GM19324 (cell line): ENCODE measurements at regions not wholly inside any gene's neighbourhood (a gene's known extent, or its start where the extent isn't known, plus 50 kb on each side); places are given as distances from the start of the nearest gene placed in this dataset.
"Not testable (repeated sequence)": the region's sequence is repeated elsewhere in the genome, so short reads cannot be mapped to it uniquely, and the experiment has no call there.

ENCODE experiments used
- ATAC-seq: cut with Tn5 transposase; IDR thresholded peaks from one replicate; pipeline ENCODE4 v1.9.1; 2021; ENCODE audit warnings: mild to moderate bottlenecking, moderate library complexity; ENCODE audit not compliant: unreplicated experiment, low FRiP score

DNA sequence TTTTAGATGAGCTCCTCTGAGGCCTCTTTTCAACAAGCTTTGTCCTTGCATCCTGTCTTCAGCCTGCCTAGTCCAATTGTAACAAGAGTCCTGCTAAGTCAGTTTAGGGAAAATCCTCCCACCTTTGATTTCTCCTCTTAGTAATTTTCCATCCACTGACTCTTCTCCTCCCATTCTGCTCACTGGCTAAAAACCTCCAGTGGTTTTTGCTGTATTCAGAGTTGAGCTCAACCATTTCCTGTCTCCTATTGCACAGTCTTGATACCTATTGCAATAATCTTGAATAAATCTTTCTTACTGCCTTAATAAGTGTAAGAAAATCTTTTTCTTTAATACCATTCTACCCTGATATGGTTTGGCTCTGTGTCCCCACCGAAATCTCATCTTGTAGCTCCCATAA lies 117.8 kb upstream of the ENPP6 start:
- no peak for ATAC-seq

GRCh38 chr4:184333446-184333845 lies 115.8 kb upstream of the ENPP6 start:
- ATAC-seq: not testable (repeated sequence)

DNA sequence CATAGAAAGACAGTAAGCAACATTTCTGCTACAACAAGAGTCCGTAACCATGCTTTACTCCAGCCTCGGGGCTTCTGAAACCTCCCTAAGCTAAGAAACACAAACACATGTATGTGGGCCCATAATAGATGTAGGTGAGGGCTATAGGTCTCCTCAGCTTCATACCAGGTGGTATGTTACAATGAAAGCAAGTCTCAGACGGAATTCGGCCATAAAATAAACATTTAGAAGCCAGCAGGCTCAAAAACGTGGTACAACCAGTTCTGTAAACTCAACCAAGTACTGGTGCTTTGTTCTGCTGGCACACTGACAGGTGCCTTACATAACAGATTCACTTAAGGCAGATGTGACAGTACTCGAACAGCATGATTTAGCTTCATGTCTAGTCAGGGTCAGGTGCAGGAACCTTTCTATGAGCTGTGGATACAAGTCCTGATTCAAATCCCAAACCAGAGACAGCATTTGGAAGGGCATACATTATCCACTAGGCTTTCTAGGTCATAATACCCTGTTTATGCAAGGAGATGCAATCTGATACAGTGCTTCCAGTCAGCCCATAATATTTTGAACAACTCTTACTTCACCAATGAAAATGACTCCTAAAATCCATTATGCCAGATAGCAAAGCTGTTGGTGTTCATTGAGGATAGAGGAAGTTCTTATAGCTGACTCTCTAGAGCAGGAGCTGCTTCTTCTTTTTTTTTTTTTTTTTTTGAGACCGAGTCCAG lies 113.8 kb upstream of the ENPP6 start:
- no peak for ATAC-seq

GRCh38 chr4:184330517-184331094 lies 112.9 kb upstream of the ENPP6 start:
- ATAC-seq: not testable (repeated sequence)

DNA sequence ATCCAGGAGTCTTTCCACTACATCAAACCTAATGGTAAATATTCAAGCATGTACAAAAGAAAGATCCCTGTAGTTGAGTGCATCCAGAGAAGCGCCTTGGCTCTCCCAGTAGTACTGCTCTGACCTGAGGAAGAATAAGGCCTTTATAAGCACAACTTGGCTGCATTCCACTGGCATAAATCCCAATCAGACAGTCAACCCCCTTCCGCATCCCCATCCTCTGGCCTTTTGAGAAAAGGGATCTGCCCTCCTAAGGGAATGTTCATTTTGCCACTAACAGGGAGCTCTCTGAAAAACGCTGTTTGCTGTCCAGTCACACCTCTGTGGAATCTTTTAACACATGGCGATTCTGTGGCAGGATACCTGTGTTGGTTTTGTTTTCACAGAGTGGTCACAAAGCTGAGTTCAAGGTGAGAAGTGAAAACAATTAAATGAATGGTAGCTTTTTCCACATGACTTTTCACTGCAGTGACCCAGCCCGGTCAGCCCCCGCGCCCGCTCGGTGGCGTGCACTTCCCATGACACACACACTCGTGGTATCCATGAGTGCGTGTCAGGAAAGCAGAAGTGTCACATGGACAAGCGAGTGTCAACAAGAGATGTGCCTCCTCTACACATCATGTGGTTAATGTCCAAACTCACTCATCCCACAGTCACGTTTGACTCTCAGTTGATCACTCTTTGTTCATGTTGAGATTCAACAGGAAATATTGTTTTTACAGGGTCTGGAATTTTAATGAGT lies 112.2 kb upstream of the ENPP6 start:
- peak; percentile 60 for ATAC-seq

DNA sequence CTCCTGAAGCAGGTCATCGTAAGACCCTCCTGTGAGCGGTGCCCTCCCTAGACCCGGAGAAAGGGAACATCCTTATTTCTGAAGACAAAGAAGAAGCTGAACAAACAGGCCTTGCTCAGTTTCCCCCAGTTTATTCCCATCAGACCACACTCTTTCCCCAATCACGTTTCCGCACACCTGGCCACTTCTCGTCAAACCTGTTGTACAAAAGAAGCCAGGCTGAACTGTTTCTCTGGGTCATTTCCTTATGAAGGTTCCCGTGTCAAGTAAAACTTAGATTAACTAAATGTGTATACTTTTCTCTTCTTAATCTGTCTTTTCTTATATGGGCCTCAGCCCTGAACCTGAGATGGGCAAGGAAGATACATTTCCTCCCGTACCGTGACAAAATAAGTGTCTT lies 111.6 kb upstream of the ENPP6 start:
- ATAC-seq: no peak

DNA sequence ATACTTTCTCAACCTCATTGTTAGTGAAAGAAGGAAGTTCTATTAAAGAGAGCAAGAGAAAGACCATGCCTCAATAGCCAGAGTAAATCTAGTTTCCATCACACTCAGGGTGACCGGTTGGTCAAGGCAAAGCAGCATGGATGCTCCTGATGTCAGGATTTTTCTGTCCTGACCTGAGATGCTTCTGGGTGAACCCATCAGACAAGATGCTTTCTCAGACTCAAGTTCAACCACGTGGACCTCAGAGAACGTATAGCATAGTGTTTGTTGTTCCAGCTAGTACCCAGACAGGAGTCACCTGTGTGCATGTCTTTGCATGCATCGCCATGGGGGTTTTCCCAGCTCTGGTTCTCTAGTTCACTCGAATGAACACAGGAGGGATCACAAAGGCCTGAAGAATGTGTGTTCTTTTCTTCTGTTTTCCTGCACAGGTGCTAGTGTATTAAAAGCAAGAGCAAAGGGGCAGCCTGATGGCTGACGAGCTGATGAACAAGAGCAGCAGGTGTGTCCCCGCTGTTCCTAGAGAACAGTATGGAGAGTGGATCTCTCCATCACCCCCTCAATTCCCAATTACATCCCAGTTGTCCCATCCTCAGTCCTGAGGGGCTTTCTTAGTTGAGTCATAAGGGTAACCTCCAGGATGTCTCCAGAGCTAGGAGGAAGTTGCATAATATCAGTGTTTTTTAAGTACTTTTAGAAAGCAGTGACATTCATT lies 110.5 kb upstream of the ENPP6 start:
- ATAC-seq: peak; percentile 68

DNA sequence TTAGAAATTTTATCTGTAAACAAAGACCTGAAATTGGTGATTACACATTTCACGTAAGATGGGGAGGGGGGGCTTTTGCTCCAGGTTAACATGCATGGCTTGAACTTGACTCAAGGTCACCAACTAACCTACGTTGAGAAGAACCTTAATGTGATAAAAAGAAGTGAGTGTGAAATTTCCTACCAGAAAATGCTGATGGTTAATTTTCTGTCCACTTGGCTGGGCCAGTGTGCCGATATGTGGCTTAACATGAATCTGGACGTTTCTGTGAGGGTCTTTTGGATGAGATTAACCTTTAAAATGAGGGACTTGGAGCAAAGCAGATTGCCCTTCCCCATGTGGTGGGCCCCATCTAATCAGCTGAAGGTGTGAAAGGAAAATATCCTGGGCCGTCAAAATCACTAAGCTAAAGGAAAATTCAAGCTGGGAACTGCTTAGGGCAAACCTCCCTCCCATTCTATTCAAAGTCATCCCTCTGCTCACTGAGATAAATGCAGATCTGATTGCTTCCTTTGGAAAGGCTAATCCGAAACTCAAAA lies 107.3 kb upstream of the ENPP6 start:
- ATAC-seq: no peak

DNA sequence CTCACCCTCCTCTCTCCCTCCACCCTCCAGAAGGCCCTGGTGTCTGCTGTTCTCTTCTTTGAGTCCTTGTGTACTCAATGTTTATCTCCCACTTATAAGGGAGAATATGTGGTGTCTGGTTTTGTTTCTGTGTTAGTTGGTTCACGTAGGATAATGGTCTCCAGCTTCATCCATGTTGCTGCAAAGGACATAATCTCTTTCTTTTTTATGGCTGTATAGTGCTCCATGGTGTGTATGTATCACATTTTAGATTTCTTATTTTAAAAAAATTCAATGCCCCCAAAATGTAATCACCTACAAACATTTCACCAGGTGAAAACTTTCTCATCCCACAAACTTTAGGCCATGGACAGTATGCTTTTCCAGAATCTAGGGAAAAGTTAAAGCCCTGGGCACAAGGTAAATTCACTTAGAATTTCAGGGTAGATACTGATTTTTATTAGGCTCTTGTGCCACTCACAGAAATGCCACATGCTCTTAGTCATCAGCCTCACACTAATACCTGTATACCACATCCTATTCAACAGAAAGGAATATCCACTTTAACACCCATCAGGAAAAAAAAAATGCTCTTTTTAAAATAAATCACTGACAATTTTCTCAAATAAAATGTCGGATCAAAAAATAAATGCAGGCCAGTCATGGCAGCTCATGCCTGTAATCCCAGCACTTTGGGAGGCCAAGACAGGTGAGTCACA lies 104.8 kb upstream of the ENPP6 start:
- ATAC-seq: no peak

- no peak for ATAC-seq
Measured at GRCh38 chr4:184320631-184321030, 103.0 kb upstream of the ENPP6 start.

DNA sequence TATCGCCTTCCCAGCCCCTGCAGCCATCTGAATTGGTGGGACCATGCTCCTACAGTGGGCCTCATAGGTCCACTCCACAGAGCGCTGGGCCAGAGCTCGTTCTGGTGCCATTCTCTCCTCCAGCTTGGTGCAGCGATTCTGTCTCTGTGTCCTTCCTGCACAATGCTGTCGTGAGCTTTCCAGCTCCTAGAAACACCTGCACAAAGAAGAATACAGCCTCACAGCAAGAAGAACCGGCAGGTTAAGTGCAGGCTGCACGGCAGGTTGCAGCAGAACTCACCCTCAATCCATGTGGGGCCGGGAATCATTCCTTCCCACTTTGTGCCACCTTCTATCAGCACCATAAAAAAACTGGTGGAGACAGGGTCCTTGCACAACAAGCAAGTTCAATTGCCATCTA lies 101.2 kb upstream of the ENPP6 start:
- ATAC-seq: no peak

- ATAC-seq: no peak
Measured at GRCh38 chr4:184317234-184317918, 99.7 kb upstream of the ENPP6 start.

GRCh38 chr4:184316821-184317220 lies 99.1 kb upstream of the ENPP6 start:
- ATAC-seq: no peak

- no peak for ATAC-seq
Measured at GRCh38 chr4:184315675-184316359, 98.1 kb upstream of the ENPP6 start.

DNA sequence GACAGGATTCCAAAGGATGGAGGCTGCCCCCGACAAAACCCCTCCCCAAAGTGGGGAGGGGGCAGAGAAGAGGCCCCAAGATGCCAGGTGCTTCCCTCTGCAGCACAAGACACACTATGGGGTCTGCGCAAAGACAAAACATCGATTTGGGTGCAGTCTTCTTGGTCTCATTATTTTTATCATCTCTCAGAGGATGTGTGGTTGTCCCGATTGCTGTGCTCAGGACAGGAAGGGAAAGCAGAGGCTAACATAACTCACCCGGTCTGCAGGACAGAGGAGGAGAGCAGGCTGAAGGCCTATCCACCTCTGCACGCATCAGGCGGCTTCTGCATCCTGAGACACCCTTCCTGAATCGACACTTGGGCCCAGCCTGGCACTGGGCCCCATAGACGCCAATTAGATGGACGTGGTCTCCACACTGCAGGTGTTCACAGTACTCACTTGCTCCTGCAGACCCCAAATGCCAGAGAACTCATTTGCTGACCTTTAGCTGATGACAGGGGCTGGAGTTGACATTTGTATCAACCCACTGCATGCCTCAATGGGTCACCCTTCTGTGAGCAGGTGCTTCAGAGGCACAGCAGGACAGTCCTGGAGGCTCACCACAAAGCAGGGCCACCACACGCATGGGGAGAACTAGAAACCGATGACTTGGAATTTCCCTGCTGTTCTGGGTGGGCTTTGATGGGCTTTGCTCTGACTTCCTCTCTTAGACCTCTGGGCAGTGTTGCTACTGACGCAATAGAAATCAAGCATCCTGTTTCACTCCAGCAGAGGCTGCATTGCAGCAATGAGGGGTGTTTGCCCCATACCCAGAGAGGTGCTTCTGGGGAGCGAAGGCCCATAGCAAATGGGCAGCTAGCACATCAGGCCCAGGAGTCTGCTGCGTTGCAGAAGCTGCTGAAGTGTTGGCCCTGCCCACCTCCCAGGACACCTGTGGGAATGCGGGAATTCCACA lies 96.3 kb upstream of the ENPP6 start:
- ATAC-seq: peak; percentile 73

- no peak for ATAC-seq
Measured at GRCh38 chr4:184313058-184313581, 95.4 kb upstream of the ENPP6 start.

DNA sequence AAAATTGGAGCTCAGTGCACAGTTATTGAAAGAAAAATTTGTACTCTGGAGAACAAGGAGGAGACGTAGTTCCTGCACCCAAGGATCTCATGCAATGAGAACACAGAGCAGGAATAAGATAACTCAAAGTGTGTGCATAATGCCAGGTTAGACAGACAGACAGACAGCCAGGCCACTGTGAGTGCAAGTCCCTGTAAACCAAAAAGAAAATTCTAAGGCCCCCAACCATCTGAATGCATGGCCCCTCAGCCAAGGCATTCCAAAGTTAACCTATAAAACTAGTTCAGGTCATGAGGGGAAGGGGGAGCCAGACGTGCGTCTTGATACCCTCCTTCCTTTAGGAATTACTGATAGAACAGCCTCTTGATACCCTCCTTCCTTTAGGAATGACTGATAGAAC lies 94.5 kb upstream of the ENPP6 start:
- no peak for ATAC-seq
